GM12878 (cell line): ENCODE measurements at regions not wholly inside any gene's neighbourhood (a gene's known extent, or its start where the extent isn't known, plus 50 kb on each side); places are given as distances from the start of the nearest gene placed in this dataset.

Experiments
- ATAC-seq: fragments of 200-7000 bp; cut with Tn5 transposase; 3 replicates; pipeline ENCODE4 v1.9.1; 2020; ENCODE audit warnings: mild to moderate bottlenecking, moderate library complexity
- BruUV-seq: library from RNA; stranded (reverse); fragments of 400-500 nt; replicated peaks from 2 replicates; lab custom pipeline; 2021; lab: Mats Ljungman, UMichigan
- CTCF ChIA-PET: fragments of 300-600 bp; sonication (Branson Sonifier 250); formaldehyde crosslinking; extraction: SDS; loops from one replicate; lab custom pipeline; 2021; ENCODE audit warnings: inconsistent platforms; lab: Yijun Ruan, JAX
- POLR2A ChIA-PET: fragments of 350-600 bp; formaldehyde crosslinking; extraction: SDS; loops from one replicate; lab custom pipeline; 2021; ENCODE audit warnings: inconsistent platforms; lab: Charles Lee
- RAD21 ChIA-PET: fragments of 300-600 bp; sonication (Branson Sonifier 250); formaldehyde crosslinking; loops from one replicate; lab custom pipeline; 2023; ENCODE audit warnings: antibody characterized with exemption; ENCODE audit not compliant: unreplicated experiment; lab: Charles Lee
- SMC1A ChIA-PET: fragments of 300-600 bp; sonication (Branson Sonifier 250); formaldehyde crosslinking; loops from one replicate; lab custom pipeline; 2023; ENCODE audit not compliant: unreplicated experiment, uncharacterized antibody; lab: Charles Lee
- DNase-seq: peaks from one replicate; pipeline ENCODE4 v3.0.0-alpha.2; 2011; ENCODE audit warnings: low read depth, low spot score
- FAIRE-seq: peaks from 3 replicates; lab custom pipeline; 2011; peaks lifted over from hg19 to GRCh38; lab: Jason Lieb, UNC
- H2AFZ ChIP-seq: 2 replicates; pipeline ENCODE4 v1.6.0; 2011; ENCODE audit warnings: low read depth, low read length, control low read depth; ENCODE audit not compliant: control insufficient read depth
- H3K27ac ChIP-seq: 2 replicates; pipeline ENCODE4 v1.5.1; 2011; ENCODE audit warnings: control low read depth; ENCODE audit not compliant: control insufficient read depth, insufficient read depth
- H3K27me3 ChIP-seq, 2 experiments: replicated peaks in 1 of 2; 2 replicates each; pipeline versions ENCODE4 v1.6.0 to v1.6.1; 2011; ENCODE audit warnings: low read length in 1 of 2; ENCODE audit not compliant: control insufficient read depth in 2 of 2, insufficient read depth in 2 of 2
- H3K36me3 ChIP-seq, 2 experiments: 2 replicates each; pipeline ENCODE4 v1.5.1; 2011; ENCODE audit warnings: low read length in 1 of 2; ENCODE audit not compliant: control insufficient read depth in 2 of 2, insufficient read depth in 2 of 2
- H3K4me1 ChIP-seq: 2 replicates; pipeline ENCODE4 v1.6.1; 2011; ENCODE audit warnings: mild to moderate bottlenecking, low read length, moderate library complexity, mixed read lengths; ENCODE audit not compliant: control insufficient read depth, insufficient read depth
- H3K4me2 ChIP-seq: 2 replicates; pipeline ENCODE4 v1.6.0; 2011; ENCODE audit warnings: control low read depth; ENCODE audit not compliant: control insufficient read depth, insufficient read depth
- H3K4me3 ChIP-seq: fragments of 200-600 bp; sonication (generic); 2 replicates; pipeline ENCODE4 v1.5.1; 2016
- H3K79me2 ChIP-seq: 2 replicates; pipeline ENCODE4 v1.6.0; 2011; ENCODE audit warnings: low read length; ENCODE audit not compliant: control insufficient read depth, insufficient read depth
- H3K9ac ChIP-seq: 2 replicates; pipeline ENCODE4 v1.8.0; 2011; ENCODE audit warnings: low read length, control low read depth, mixed read lengths; ENCODE audit not compliant: control insufficient read depth, insufficient read depth
- H3K9me3 ChIP-seq: replicated peaks from 3 replicates; pipeline ENCODE4 v1.5.1; 2011; ENCODE audit warnings: mild to moderate bottlenecking, low read length; ENCODE audit not compliant: control insufficient read depth, insufficient read depth
- H4K20me1 ChIP-seq: 2 replicates; pipeline ENCODE4 v1.6.0; 2011; ENCODE audit not compliant: control insufficient read depth, insufficient read depth
- CBX5 ChIP-seq: sonication (generic); IDR thresholded peaks from 2 replicates; pipeline ENCODE4 v1.6.1; 2016; ENCODE audit warnings: low read depth, moderate library complexity, mild to moderate bottlenecking, inconsistent platforms
- E2F8 ChIP-seq: fragments of 450-650 bp; IDR thresholded peaks from 2 replicates; pipeline ENCODE4 v1.6.1; 2018; ENCODE audit warnings: mild to moderate bottlenecking, low read depth, moderate library complexity; ENCODE audit not compliant: partially characterized antibody
- NR2F1 ChIP-seq: fragments of 450-650 bp; conservative IDR thresholded peaks from 2 replicates; pipeline ENCODE4 v1.6.1; 2017; ENCODE audit warnings: mild to moderate bottlenecking
- SIN3A ChIP-seq: IDR thresholded peaks from 2 replicates; pipeline ENCODE4 v1.6.1; 2012; ENCODE audit warnings: low read depth, low read length, improper control_type of control experiment
- SIX5 ChIP-seq: IDR thresholded peaks from 2 replicates; pipeline ENCODE4 v1.6.1; 2011; ENCODE audit warnings: mild to moderate bottlenecking, low read depth, low read length, moderate library complexity; ENCODE audit not compliant: severe bottlenecking
- YY1 ChIP-seq: IDR thresholded peaks from 2 replicates; pipeline ENCODE4 v1.6.1; 2011; ENCODE audit warnings: low read depth, mild to moderate bottlenecking, low read length
- WGBS: methylation state at CpG from one replicate; pipeline ENCODE4 v1.1.6; 2016; ENCODE audit warnings: low lambda C conversion rate; ENCODE audit not compliant: insufficient replicate concordance, insufficient coverage; ENCODE audit errors: missing lambda C conversion rate; 5-methylcytosine and 5-hydroxymethylcytosine counted together
- in situ Hi-C: fragments of 300-500 bp; cut with MboI; formaldehyde crosslinking; loops from 9 replicates; pipeline ENCODE4 v1.14.3; 2018; ENCODE audit warnings: mixed read lengths
- intact Hi-C: fragments of 100-400 bp; cut with micrococcal nuclease; formaldehyde crosslinking; loops from one replicate; pipeline ENCODE4 v1.14.2; 2022; ENCODE audit not compliant: unreplicated experiment

DNA sequence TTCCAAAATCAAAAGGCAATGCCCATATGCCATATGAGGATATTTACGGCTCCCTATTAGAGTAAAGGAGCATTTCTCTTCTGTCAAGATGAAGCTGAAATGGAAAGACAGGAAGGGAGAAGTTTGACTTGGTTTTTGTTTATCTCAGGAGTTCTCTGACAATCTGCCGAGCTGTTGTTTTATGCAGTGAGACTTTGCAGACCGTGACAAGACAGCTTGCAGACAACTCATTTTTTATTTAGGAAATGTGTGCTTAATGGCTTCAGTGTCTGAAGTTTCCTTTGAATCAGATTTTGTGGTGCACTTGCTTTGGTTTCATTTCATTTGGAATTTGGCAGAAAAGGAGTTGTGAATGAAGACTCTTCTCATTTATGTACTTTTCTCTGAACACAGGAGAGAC, 145.4 kb downstream of the C12orf50 start:
- POLR2A ChIA-PET: interaction anchor here (0.6 kb wide), 1 partner anchor 72 kb away, joined by 4 read pairs; no protein-coding TSS in a partner anchor
- Histone ChIP-seq H3K36me3 (no peaks in the 10 kb centered on the region), H3K27ac (no peak overlapping the region), H3K4me3 (no peak overlapping the region), H2AFZ (no peak overlapping the region), H3K9ac (no peak overlapping the region), H3K27me3 (no peaks in the 10 kb centered on the region), H3K4me1 (no peaks in the 10 kb centered on the region), H4K20me1 (no peaks in the 10 kb centered on the region), H3K4me2 (no peak overlapping the region), H3K79me2 (no peaks in the 10 kb centered on the region), H3K9me3 (no peaks in the 10 kb centered on the region)
- CTCF ChIA-PET: interaction anchor here (1.0 to 1.2 kb wide), 2 partner anchors 17 to 78 kb away, joined by 3 to 4 read pairs; no protein-coding TSS in a partner anchor
- FAIRE-seq (no peak), DNase-seq (no peak), ATAC-seq (no peak)
- TF ChIP-seq SIX5: no peak
- TF ChIP-seq E2F8: no peak
- no peak for TF ChIP-seq SIN3A
- TF ChIP-seq YY1: no peak
- no peak for TF ChIP-seq CBX5
- TF ChIP-seq NR2F1: no peak
- whole genome bisulfite sequencing: 0% methylated on average over 3 of the region's 3 CpGs
- BruUV-seq: no TSS peak
- in situ Hi-C loops: no loop called here
- RAD21 ChIA-PET: interaction anchor here (0.6 kb wide), 1 partner anchor 805 kb away, joined by 5 read pairs; no protein-coding TSS in a partner anchor
- intact Hi-C loops: no loop called here
- SMC1A ChIA-PET: no interaction called here
